ENCODE measurements at regions not wholly inside any gene's neighbourhood (a gene's known extent, or its start where the extent isn't known, plus 50 kb on each side); places are given as distances from the start of the nearest gene placed in this dataset.
A peak's percentile ranks its signal among the peaks of the same experiment; 100 is the strongest.

DNA sequence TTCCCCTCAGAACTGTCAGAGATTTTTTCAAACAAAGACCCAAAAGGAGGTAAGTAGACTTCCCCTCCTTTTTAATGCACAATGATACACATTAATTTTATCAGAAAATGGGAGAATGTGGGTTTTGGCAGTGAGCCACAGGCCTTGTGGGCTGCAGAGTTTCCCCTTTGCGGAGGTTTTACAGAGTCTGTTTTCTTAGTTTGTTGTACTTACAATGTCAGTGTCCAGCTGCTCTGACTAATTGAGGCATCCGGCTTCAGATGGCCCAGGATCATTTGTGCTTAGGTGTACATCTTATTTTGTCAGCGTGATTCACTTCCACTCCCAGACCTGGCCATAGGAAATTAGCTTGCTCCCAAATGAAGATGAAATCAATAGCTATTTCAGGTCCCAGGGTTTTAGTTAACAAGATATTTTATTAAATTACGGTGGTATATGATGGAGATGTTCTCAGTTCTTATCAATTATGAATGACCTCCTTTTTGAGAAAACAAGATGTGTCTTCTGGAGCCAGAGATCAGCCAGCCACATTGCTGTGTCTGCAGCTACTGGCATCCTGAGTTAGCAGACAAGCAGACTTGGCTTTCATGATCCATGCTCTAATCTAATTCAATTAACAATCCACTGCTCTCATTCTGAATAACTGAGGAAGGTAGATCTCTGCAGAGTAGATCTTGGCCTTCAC, 1086.6 kb upstream of the SORCS1 start:
- H3K4me3 ChIP-seq (IDR thresholded peaks at IDR 0.05; ENCODE audit: insufficient read depth, low read depth, low read length) = no peak overlapping the region
- no peak overlapping the region for H3K4me2 ChIP-seq
- H3K27ac ChIP-seq = no peak overlapping the region
- no peaks in the 10 kb centered on the region for H4K20me1 ChIP-seq (ENCODE audit: insufficient read depth)
- H3K36me3 ChIP-seq (ENCODE audit: insufficient read depth) = no peaks in the 10 kb centered on the region
- TF ChIP-seq CTCF (conservative IDR thresholded peaks at IDR 0.05; ENCODE audit: low read depth, low read length) = no peak
- no peaks in the 10 kb centered on the region for H3K4me1 ChIP-seq (ENCODE audit: low read depth, poor library complexity, severe bottlenecking)
- H3K9ac ChIP-seq = no peak overlapping the region
- H3K27me3 ChIP-seq (ENCODE audit: insufficient read depth, low read depth) = no peaks in the 10 kb centered on the region
- H3K79me2 ChIP-seq (ENCODE audit: insufficient read depth, low read depth) = no peaks in the 10 kb centered on the region
- H2AFZ ChIP-seq (ENCODE audit: low read depth) = no peak overlapping the region

GRCh38 chr10:108249940-108250339, 1085.4 kb upstream of the SORCS1 start:
- Histone ChIP-seq H4K20me1 (ENCODE audit: insufficient read depth) (no peaks in the 10 kb centered on the region), H3K27ac (no peak overlapping the region), H2AFZ (ENCODE audit: low read depth) (no peak overlapping the region), H3K4me1 (ENCODE audit: low read depth, poor library complexity, severe bottlenecking) (no peaks in the 10 kb centered on the region), H3K36me3 (ENCODE audit: insufficient read depth) (no peaks in the 10 kb centered on the region), H3K4me2 (no peak overlapping the region), H3K9ac (no peak overlapping the region), H3K79me2 (ENCODE audit: insufficient read depth, low read depth) (no peaks in the 10 kb centered on the region), H3K27me3 (ENCODE audit: insufficient read depth, low read depth) (no peaks in the 10 kb centered on the region), H3K4me3 (IDR thresholded peaks at IDR 0.05; ENCODE audit: insufficient read depth, low read depth, low read length) (no peak overlapping the region)
- TF ChIP-seq CTCF (conservative IDR thresholded peaks at IDR 0.05; ENCODE audit: low read depth, low read length) = peak; percentile 35

DNA sequence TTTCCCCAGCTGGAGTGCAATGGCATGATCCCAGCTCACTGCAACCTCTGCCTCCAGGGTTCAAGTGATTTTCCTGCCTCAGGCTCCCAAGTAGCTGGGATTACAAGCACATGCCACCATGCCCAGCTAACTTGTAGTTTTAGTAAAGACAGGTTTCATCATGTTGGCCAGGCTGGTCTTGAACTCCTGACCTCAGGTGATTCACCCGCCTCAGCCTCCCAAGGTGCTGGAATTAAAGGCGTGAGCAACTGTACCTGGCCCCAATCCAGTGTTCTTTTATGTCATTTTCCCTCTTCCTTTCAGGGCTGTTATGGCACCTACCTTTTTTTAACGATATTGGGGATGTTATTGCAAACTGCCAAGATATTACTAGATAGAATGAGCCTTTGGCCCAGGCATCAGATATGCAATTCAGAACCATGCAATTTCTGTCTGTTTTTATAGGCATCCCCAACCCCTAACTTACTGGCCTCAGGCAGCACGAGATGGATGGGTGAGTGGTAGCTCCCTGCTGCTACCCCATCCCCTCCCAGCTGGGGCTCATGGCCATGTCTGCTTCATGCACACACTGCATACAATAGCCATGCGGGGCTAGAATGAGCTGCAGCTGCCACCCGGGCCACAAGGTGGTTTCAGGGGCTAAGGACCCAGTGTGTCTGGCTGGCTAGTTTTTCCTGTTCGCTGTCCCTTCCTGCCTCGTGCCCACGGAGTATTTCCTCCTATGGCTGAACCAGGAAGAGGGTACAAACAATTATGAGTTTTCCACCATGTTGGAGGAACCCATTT, 1080.1 kb upstream of the SORCS1 start:
- no peaks in the 10 kb centered on the region for H3K4me1 ChIP-seq (ENCODE audit: low read depth, poor library complexity, severe bottlenecking)
- no peak overlapping the region for H2AFZ ChIP-seq (ENCODE audit: low read depth)

DNA sequence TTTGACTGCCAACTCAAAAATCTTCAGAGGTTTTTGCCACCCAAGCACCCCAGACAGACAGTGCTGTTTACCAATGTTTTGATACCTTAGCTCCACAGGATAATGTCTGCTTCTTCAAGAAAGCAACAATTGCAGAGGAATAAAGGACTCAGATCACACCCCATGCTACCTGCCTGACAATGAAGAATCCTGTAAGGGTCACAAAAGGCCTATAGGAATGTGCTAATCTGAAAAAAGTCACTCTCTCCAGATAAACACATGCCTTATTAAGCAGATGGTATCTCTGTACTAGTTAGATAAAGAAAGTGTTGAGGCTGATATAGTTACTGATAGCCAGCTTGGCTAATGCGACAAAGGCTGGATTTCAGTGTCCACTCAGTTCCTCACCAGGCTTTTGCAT, 1076.7 kb upstream of the SORCS1 start:
- Histone ChIP-seq H2AFZ (ENCODE audit: low read depth) (no peak overlapping the region), H3K27me3 (ENCODE audit: insufficient read depth, low read depth) (no peaks in the 10 kb centered on the region), H4K20me1 (ENCODE audit: insufficient read depth) (no peaks in the 10 kb centered on the region), H3K4me2 (no peak overlapping the region), H3K36me3 (ENCODE audit: insufficient read depth) (no peaks in the 10 kb centered on the region), H3K27ac (no peak overlapping the region), H3K4me3 (IDR thresholded peaks at IDR 0.05; ENCODE audit: insufficient read depth, low read depth, low read length) (no peak overlapping the region), H3K79me2 (ENCODE audit: insufficient read depth, low read depth) (no peaks in the 10 kb centered on the region), H3K4me1 (ENCODE audit: low read depth, poor library complexity, severe bottlenecking) (no peaks in the 10 kb centered on the region), H3K9ac (no peak overlapping the region)
- TF ChIP-seq CTCF (conservative IDR thresholded peaks at IDR 0.05; ENCODE audit: low read depth, low read length) = no peak

More for the DNA sequence above, 1080.1 kb upstream of the SORCS1 start:
- Histone ChIP-seq H3K27ac (no peak overlapping the region), H3K36me3 (ENCODE audit: insufficient read depth) (no peaks in the 10 kb centered on the region), H3K9ac (no peak overlapping the region), H3K4me2 (no peak overlapping the region), H3K79me2 (ENCODE audit: insufficient read depth, low read depth) (no peaks in the 10 kb centered on the region), H3K4me3 (IDR thresholded peaks at IDR 0.05; ENCODE audit: insufficient read depth, low read depth, low read length) (no peak overlapping the region), H3K27me3 (ENCODE audit: insufficient read depth, low read depth) (no peaks in the 10 kb centered on the region), H4K20me1 (ENCODE audit: insufficient read depth) (no peaks in the 10 kb centered on the region)
- TF ChIP-seq CTCF (conservative IDR thresholded peaks at IDR 0.05; ENCODE audit: low read depth, low read length) = no peak

Data from KMS-11 (cell line).